ENCODE measurements at regions not wholly inside any gene's neighbourhood (a gene's known extent, or its start where the extent isn't known, plus 50 kb on each side); places are given as distances from the start of the nearest gene placed in this dataset.

- TF ChIP-seq CTCF (conservative IDR thresholded peaks at IDR 0.05; ENCODE audit: low read depth in 2 of 2): no peak
- no peak for TF ChIP-seq EZH2 (IDR thresholded peaks at IDR 0.05; ENCODE audit: low read depth, unreplicated experiment)
- no peak for TF ChIP-seq CREB1 (CRISPR knock-in tag; IDR thresholded peaks at IDR 0.05; ENCODE audit: low read depth)
- TF ChIP-seq, protein P1, sequence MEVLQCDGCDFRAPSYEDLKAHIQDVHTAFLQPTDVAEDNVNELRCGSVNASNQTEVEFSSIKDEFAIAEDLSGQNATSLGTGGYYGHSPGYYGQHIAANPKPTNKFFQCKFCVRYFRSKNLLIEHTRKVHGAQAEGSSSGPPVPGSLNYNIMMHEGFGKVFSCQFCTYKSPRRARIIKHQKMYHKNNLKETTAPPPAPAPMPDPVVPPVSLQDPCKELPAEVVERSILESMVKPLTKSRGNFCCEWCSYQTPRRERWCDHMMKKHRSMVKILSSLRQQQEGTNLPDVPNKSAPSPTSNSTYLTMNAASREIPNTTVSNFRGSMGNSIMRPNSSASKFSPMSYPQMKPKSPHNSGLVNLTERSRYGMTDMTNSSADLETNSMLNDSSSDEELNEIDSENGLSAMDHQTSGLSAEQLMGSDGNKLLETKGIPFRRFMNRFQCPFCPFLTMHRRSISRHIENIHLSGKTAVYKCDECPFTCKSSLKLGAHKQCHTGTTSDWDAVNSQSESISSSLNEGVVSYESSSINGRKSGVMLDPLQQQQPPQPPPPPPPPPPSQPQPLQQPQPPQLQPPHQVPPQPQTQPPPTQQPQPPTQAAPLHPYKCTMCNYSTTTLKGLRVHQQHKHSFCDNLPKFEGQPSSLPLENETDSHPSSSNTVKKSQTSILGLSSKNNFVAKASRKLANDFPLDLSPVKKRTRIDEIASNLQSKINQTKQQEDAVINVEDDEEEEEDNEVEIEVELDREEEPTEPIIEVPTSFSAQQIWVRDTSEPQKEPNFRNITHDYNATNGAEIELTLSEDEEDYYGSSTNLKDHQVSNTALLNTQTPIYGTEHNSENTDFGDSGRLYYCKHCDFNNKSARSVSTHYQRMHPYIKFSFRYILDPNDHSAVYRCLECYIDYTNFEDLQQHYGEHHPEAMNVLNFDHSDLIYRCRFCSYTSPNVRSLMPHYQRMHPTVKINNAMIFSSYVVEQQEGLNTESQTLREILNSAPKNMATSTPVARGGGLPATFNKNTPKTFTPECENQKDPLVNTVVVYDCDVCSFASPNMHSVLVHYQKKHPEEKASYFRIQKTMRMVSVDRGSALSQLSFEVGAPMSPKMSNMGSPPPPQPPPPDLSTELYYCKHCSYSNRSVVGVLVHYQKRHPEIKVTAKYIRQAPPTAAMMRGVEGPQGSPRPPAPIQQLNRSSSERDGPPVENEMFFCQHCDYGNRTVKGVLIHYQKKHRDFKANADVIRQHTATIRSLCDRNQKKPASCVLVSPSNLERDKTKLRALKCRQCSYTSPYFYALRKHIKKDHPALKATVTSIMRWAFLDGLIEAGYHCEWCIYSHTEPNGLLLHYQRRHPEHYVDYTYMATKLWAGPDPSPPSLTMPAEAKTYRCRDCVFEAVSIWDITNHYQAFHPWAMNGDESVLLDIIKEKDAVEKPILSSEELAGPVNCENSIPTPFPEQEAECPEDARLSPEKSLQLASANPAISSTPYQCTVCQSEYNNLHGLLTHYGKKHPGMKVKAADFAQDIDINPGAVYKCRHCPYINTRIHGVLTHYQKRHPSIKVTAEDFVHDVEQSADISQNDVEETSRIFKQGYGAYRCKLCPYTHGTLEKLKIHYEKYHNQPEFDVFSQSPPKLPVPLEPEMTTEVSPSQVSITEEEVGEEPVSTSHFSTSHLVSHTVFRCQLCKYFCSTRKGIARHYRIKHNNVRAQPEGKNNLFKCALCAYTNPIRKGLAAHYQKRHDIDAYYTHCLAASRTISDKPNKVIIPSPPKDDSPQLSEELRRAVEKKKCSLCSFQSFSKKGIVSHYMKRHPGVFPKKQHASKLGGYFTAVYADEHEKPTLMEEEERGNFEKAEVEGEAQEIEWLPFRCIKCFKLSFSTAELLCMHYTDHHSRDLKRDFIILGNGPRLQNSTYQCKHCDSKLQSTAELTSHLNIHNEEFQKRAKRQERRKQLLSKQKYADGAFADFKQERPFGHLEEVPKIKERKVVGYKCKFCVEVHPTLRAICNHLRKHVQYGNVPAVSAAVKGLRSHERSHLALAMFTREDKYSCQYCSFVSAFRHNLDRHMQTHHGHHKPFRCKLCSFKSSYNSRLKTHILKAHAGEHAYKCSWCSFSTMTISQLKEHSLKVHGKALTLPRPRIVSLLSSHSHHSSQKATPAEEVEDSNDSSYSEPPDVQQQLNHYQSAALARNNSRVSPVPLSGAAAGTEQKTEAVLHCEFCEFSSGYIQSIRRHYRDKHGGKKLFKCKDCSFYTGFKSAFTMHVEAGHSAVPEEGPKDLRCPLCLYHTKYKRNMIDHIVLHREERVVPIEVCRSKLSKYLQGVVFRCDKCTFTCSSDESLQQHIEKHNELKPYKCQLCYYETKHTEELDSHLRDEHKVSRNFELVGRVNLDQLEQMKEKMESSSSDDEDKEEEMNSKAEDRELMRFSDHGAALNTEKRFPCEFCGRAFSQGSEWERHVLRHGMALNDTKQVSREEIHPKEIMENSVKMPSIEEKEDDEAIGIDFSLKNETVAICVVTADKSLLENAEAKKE (CRISPR knock-in tag; IDR thresholded peaks at IDR 0.05): no peak
- TF ChIP-seq POLR2AphosphoS5 (IDR thresholded peaks at IDR 0.05; ENCODE audit: low read depth): no peak
- no peak for TF ChIP-seq EZH2phosphoT487 (IDR thresholded peaks at IDR 0.05; ENCODE audit: unreplicated experiment)
- TF ChIP-seq, protein P2, sequence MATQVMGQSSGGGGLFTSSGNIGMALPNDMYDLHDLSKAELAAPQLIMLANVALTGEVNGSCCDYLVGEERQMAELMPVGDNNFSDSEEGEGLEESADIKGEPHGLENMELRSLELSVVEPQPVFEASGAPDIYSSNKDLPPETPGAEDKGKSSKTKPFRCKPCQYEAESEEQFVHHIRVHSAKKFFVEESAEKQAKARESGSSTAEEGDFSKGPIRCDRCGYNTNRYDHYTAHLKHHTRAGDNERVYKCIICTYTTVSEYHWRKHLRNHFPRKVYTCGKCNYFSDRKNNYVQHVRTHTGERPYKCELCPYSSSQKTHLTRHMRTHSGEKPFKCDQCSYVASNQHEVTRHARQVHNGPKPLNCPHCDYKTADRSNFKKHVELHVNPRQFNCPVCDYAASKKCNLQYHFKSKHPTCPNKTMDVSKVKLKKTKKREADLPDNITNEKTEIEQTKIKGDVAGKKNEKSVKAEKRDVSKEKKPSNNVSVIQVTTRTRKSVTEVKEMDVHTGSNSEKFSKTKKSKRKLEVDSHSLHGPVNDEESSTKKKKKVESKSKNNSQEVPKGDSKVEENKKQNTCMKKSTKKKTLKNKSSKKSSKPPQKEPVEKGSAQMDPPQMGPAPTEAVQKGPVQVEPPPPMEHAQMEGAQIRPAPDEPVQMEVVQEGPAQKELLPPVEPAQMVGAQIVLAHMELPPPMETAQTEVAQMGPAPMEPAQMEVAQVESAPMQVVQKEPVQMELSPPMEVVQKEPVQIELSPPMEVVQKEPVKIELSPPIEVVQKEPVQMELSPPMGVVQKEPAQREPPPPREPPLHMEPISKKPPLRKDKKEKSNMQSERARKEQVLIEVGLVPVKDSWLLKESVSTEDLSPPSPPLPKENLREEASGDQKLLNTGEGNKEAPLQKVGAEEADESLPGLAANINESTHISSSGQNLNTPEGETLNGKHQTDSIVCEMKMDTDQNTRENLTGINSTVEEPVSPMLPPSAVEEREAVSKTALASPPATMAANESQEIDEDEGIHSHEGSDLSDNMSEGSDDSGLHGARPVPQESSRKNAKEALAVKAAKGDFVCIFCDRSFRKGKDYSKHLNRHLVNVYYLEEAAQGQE (IDR thresholded peaks at IDR 0.05; ENCODE audit: unreplicated experiment): no peak
- TF ChIP-seq NANOG (IDR thresholded peaks at IDR 0.05; ENCODE audit: borderline replicate concordance): no peak
- TF ChIP-seq JUNB (IDR thresholded peaks at IDR 0.05; ENCODE audit: unreplicated experiment): no peak
- no peak for TF ChIP-seq ZNF331 (CRISPR knock-in tag; IDR thresholded peaks at IDR 0.05; ENCODE audit: low read depth)
Observed at GRCh38 chr13:80873589-80873988, 532.7 kb upstream of the SPRY2 start.
